H54 (cell line): ENCODE measurements at regions not wholly inside any gene's neighbourhood (a gene's known extent, or its start where the extent isn't known, plus 50 kb on each side); places are given as distances from the start of the nearest gene placed in this dataset.

Experiments used
- DNase-seq: peaks from one replicate; pipeline ENCODE4 v3.0.0; 2011; ENCODE audit warnings: low spot score, mixed read lengths; ENCODE audit not compliant: insufficient read length
- FAIRE-seq: peaks from 3 replicates; lab custom pipeline; 2011; peaks lifted over from hg19 to GRCh38; lab: Jason Lieb, UNC
- POLR2A ChIP-seq: IDR thresholded peaks from 2 replicates; pipeline ENCODE4 v1.6.1; 2011; ENCODE audit warnings: low read depth, mild to moderate bottlenecking, low read length

- TF ChIP-seq POLR2A, result no peak
- no peak for FAIRE-seq
- DNase-seq, result no peak
Observed at GRCh38 chr6:25057111-25057905, 121.5 kb upstream of the RIPOR2 start.

- DNase-seq (no peak), FAIRE-seq (no peak)
- no peak for TF ChIP-seq POLR2A
Observed at GRCh38 chr6:25058441-25058840, 122.7 kb upstream of the RIPOR2 start.

- no peak for TF ChIP-seq POLR2A
- DNase-seq, result no peak
- FAIRE-seq, result no peak
Observed at GRCh38 chr6:25058941-25059340, 123.2 kb upstream of the RIPOR2 start.

GRCh38 chr6:25060522-25060921 lies 124.8 kb upstream of the RIPOR2 start:
- TF ChIP-seq POLR2A, result no peak
- no peak for FAIRE-seq
- DNase-seq, result no peak

GRCh38 chr6:25061289-25061936 lies 125.7 kb upstream of the RIPOR2 start:
- FAIRE-seq (no peak), DNase-seq (no peak)
- no peak for TF ChIP-seq POLR2A

GRCh38 chr6:25062070-25062811 lies 126.5 kb upstream of the RIPOR2 start:
- DNase-seq (no peak), FAIRE-seq (no peak)
- TF ChIP-seq POLR2A, result no peak

- DNase-seq, result no peak
- no peak for TF ChIP-seq POLR2A
- no peak for FAIRE-seq
Observed at GRCh38 chr6:25064006-25064405, 128.2 kb upstream of the RIPOR2 start.

- TF ChIP-seq POLR2A, result no peak
- FAIRE-seq (no peak), DNase-seq (no peak)
Observed at GRCh38 chr6:25065666-25066065, 129.9 kb upstream of the RIPOR2 start.

- no peak for TF ChIP-seq POLR2A
- no peak for FAIRE-seq
- DNase-seq, result no peak
Observed at GRCh38 chr6:25066593-25066992, 130.8 kb upstream of the RIPOR2 start.

GRCh38 chr6:25068866-25069265 lies 133.1 kb upstream of the RIPOR2 start:
- DNase-seq, result no peak
- TF ChIP-seq POLR2A, result no peak
- FAIRE-seq, result no peak

- no peak for TF ChIP-seq POLR2A
- peak; percentile 45 for FAIRE-seq
- peak; percentile 44 for DNase-seq
Observed at GRCh38 chr6:25070547-25071366, 135.0 kb upstream of the RIPOR2 start.

GRCh38 chr6:25078141-25078540 lies 142.4 kb upstream of the RIPOR2 start:
- DNase-seq (no peak), FAIRE-seq (no peak)
- no peak for TF ChIP-seq POLR2A

- FAIRE-seq, result no peak
- no peak for DNase-seq
- no peak for TF ChIP-seq POLR2A
Observed at GRCh38 chr6:25083784-25084507, 148.2 kb upstream of the RIPOR2 start.
